ENCODE measurements at regions not wholly inside any gene's neighbourhood (a gene's known extent, or its start where the extent isn't known, plus 50 kb on each side); places are given as distances from the start of the nearest gene placed in this dataset.

- H2AFZ ChIP-seq (ENCODE audit: low read depth, low read length): no peak overlapping the region
- H3K4me3 ChIP-seq (ENCODE audit: low read length): no peak overlapping the region
- no peaks in the 10 kb centered on the region for H3K9me3 ChIP-seq (ENCODE audit: insufficient read depth, low read length)
- H3K9ac ChIP-seq (ENCODE audit: low read length): no peak overlapping the region
- no peaks in the 10 kb centered on the region for H4K20me1 ChIP-seq (ENCODE audit: insufficient read depth, low read length)
- no peak overlapping the region for H3K4me2 ChIP-seq (ENCODE audit: low read length)
- no peaks in the 10 kb centered on the region for H3K79me2 ChIP-seq (ENCODE audit: low read length)
- no peaks in the 10 kb centered on the region for H3K36me3 ChIP-seq (replicated peaks; ENCODE audit: low read depth, low read length)
- TF ChIP-seq EZH2phosphoT487 (IDR thresholded peaks at IDR 0.05; ENCODE audit: low read depth): no peak
- TF ChIP-seq CTCF (IDR thresholded peaks at IDR 0.05; ENCODE audit: low read depth, low read length): no peak
- H3K4me1 ChIP-seq (ENCODE audit: low read length): no peaks in the 10 kb centered on the region
- no peak overlapping the region for H3K27ac ChIP-seq (ENCODE audit: low read length)
- H3K27me3 ChIP-seq (ENCODE audit: low read depth, low read length): peaks cover 4% of the 10 kb centered on the region; the same call in 1 of the 2 replicates
Measured at GRCh38 chr3:193134856-193135255, 106.2 kb upstream of the PLAAT1 start.

GRCh38 chr3:193140381-193140780, 100.6 kb upstream of the PLAAT1 start:
- H2AFZ ChIP-seq (ENCODE audit: low read depth, low read length): no peak overlapping the region
- no peak overlapping the region for H3K4me3 ChIP-seq (ENCODE audit: low read length)
- no peaks in the 10 kb centered on the region for H3K36me3 ChIP-seq (replicated peaks; ENCODE audit: low read depth, low read length)
- H3K4me2 ChIP-seq (ENCODE audit: low read length): no peak overlapping the region
- no peak overlapping the region for H3K27ac ChIP-seq (ENCODE audit: low read length)
- no peaks in the 10 kb centered on the region for H3K27me3 ChIP-seq (ENCODE audit: low read depth, low read length)
- H3K4me1 ChIP-seq (ENCODE audit: low read length): no peaks in the 10 kb centered on the region
- no peaks in the 10 kb centered on the region for H3K79me2 ChIP-seq (ENCODE audit: low read length)
- H3K9ac ChIP-seq (ENCODE audit: low read length): no peak overlapping the region
- TF ChIP-seq EZH2phosphoT487 (IDR thresholded peaks at IDR 0.05; ENCODE audit: low read depth) (no peak), CTCF (IDR thresholded peaks at IDR 0.05; ENCODE audit: low read depth, low read length) (no peak)
- no peaks in the 10 kb centered on the region for H3K9me3 ChIP-seq (ENCODE audit: insufficient read depth, low read length)
- H4K20me1 ChIP-seq (ENCODE audit: insufficient read depth, low read length): no peaks in the 10 kb centered on the region

DNA sequence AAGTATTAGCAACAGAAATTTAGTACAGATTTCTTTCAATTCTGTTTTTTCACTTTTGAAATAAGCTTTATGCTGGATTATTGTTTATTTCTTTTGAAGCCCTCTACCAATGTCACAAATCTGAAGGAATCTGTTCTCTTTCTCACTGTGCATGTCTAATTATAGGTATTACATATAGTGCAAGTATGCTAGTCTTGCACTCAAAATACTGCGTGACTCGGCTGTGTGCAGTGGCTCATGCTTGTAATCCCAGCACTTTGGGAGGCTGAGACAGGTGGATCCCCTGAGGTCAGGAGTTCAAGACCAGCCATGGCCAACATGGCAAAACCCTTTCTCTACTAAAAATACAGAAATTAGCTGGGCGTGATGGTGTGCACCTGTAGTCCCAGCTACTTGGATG, 95.8 kb upstream of the PLAAT1 start:
- Histone ChIP-seq H3K36me3 (replicated peaks; ENCODE audit: low read depth, low read length) (no peaks in the 10 kb centered on the region), H3K4me2 (ENCODE audit: low read length) (no peak overlapping the region), H3K79me2 (ENCODE audit: low read length) (no peaks in the 10 kb centered on the region), H2AFZ (ENCODE audit: low read depth, low read length) (no peak overlapping the region), H3K4me3 (ENCODE audit: low read length) (no peak overlapping the region), H4K20me1 (ENCODE audit: insufficient read depth, low read length) (no peaks in the 10 kb centered on the region), H3K9ac (ENCODE audit: low read length) (no peak overlapping the region), H3K27me3 (ENCODE audit: low read depth, low read length) (no peaks in the 10 kb centered on the region), H3K9me3 (ENCODE audit: insufficient read depth, low read length) (no peaks in the 10 kb centered on the region), H3K27ac (ENCODE audit: low read length) (no peak overlapping the region), H3K4me1 (ENCODE audit: low read length) (no peaks in the 10 kb centered on the region)
- TF ChIP-seq CTCF (IDR thresholded peaks at IDR 0.05; ENCODE audit: low read depth, low read length) (no peak), EZH2phosphoT487 (IDR thresholded peaks at IDR 0.05; ENCODE audit: low read depth) (no peak)

DNA sequence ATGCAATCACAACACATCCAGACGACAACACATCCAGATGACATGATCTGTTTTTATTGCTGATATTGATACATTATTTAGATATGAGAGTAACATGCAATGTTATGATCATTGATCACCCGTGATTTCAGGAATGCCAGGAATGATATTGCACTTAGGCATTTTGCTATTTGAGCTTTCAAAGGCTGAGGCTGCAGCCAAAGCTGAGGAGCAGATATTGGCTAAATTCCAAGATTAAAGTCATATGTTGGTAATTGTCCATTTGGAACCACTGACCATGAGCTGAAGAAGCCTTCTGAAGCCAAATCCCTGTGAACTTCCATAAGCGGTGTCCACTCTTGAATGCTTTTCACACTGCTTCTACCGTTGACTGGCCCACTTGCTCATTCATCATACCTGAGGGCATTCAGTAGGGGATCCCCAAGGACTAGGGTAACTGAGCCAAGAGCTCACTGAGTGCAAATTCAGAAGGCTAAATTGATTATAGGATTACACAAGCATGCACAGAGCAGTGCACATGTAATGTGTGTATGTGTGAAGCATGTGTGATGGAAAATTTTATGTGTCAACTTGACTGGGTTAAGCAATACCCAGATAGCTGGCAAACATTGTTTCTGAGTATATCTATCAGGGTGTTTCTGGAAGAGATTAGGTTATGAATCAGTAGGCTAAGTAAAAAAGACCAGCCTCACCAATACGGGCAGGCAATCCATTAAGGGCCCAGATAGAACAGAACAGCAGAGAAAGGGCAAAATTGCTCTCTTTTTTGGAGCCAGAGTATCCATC, 92.1 kb upstream of the PLAAT1 start:
- H3K27me3 ChIP-seq (ENCODE audit: low read depth, low read length): no peaks in the 10 kb centered on the region
- H3K27ac ChIP-seq (ENCODE audit: low read length): no peak overlapping the region
- no peaks in the 10 kb centered on the region for H3K4me1 ChIP-seq (ENCODE audit: low read length)
- no peak overlapping the region for H3K9ac ChIP-seq (ENCODE audit: low read length)
- no peak overlapping the region for H2AFZ ChIP-seq (ENCODE audit: low read depth, low read length)
- no peaks in the 10 kb centered on the region for H3K36me3 ChIP-seq (replicated peaks; ENCODE audit: low read depth, low read length)
- TF ChIP-seq EZH2phosphoT487 (IDR thresholded peaks at IDR 0.05; ENCODE audit: low read depth) (no peak), CTCF (IDR thresholded peaks at IDR 0.05; ENCODE audit: low read depth, low read length) (no peak)
- no peaks in the 10 kb centered on the region for H4K20me1 ChIP-seq (ENCODE audit: insufficient read depth, low read length)
- no peak overlapping the region for H3K4me2 ChIP-seq (ENCODE audit: low read length)
- H3K4me3 ChIP-seq (ENCODE audit: low read length): no peak overlapping the region
- no peaks in the 10 kb centered on the region for H3K9me3 ChIP-seq (ENCODE audit: insufficient read depth, low read length)
- no peaks in the 10 kb centered on the region for H3K79me2 ChIP-seq (ENCODE audit: low read length)
